Uterus (tissue), 2 donors: ENCODE measurements at regions not wholly inside any gene's neighbourhood (a gene's known extent, or its start where the extent isn't known, plus 50 kb on each side); places are given as distances from the start of the nearest gene placed in this dataset.

Source experiments
- CTCF ChIP-seq, 4 experiments: fragments of 200-600 bp in 2 of 4; fragments of 450-650 bp in 2 of 4; sonication (generic) in 2 of 4; IDR thresholded peaks; one replicate each; pipeline ENCODE4 v1.5.1; 2016 to 2019; ENCODE audit warnings: antibody characterized with exemption in 4 of 4, mild to moderate bottlenecking in 2 of 4, moderate library complexity in 1 of 4
- POLR2A ChIP-seq, 2 donors: fragments of 450-650 bp; IDR thresholded peaks; one replicate each; pipeline ENCODE4 v1.6.1; 2016; ENCODE audit warnings: antibody characterized with exemption in 2 of 2, mild to moderate bottlenecking in 1 of 2, moderate library complexity in 1 of 2

GRCh38 chr1:195740862-195741261, 867.4 kb downstream of the KCNT2 start:
- no peak for TF ChIP-seq CTCF (IDR thresholded peaks at IDR 0.05)
- TF ChIP-seq POLR2A (IDR thresholded peaks at IDR 0.05) = no peak
